ENCODE measurements at regions not wholly inside any gene's neighbourhood (a gene's known extent, or its start where the extent isn't known, plus 50 kb on each side); places are given as distances from the start of the nearest gene placed in this dataset.

- Histone ChIP-seq H3K79me2 (ENCODE audit: insufficient read depth, low read length) (no peaks in the 10 kb centered on the region), H3K4me3 (ENCODE audit: low read depth in 1 of 2, low read length in 2 of 2) (no peak overlapping the region), H3K27ac (ENCODE audit: low read length) (no peak overlapping the region), H3K4me1 (ENCODE audit: insufficient read depth, low read length) (no peaks in the 10 kb centered on the region), H3K9ac (ENCODE audit: low read depth, low read length) (no peak overlapping the region), H3K9me3 (ENCODE audit: insufficient read depth, low read length, severe bottlenecking) (no peaks in the 10 kb centered on the region), H4K20me1 (ENCODE audit: insufficient read depth, low read length) (no peaks in the 10 kb centered on the region), H3K4me2 (ENCODE audit: insufficient read depth, low read length) (no peak overlapping the region), H2AFZ (ENCODE audit: low read depth, low read length) (no peak overlapping the region), H3K36me3 (ENCODE audit: insufficient read depth, low read length) (no peaks in the 10 kb centered on the region), H3K27me3 (ENCODE audit: insufficient read depth, low read length, poor library complexity) (no peaks in the 10 kb centered on the region)
- DNase-seq: no peak
- ATAC-seq (ENCODE audit: insufficient read depth, low read depth): no peak
- no peak for TF ChIP-seq CTCF (IDR thresholded peaks at IDR 0.05; ENCODE audit: borderline replicate concordance, extremely low read depth, low read length, poor library complexity, severe bottlenecking)
- TF ChIP-seq EZH2 (IDR thresholded peaks at IDR 0.05; ENCODE audit: borderline replicate concordance, low read depth, low read length, severe bottlenecking): no peak
Measured at GRCh38 chr4:178598672-178599071, 1156.4 kb upstream of the AGA start.

DNA sequence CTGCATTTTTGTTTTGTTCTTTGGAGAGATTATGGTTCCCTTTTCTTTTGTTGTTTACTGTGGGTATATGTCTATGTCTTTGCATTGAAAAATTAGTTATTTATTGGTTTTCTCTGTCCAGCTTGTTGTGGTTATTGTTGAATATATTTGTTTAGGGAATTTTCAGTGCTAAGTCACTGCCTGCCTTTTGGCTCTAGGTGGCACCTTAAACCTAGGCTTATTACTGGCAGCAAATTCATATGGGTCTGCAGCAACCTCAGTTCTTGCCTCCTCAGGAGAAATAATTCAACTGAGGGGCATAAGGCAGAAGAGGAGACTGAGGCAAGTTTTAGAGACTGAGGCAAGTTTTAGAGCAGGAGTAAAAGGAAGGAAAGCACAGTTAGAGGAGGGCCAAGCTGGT, 1157.3 kb upstream of the AGA start:
- Histone ChIP-seq H2AFZ (ENCODE audit: low read depth, low read length) (no peak overlapping the region), H3K36me3 (ENCODE audit: insufficient read depth, low read length) (no peaks in the 10 kb centered on the region), H3K27ac (ENCODE audit: low read length) (no peak overlapping the region), H3K9me3 (ENCODE audit: insufficient read depth, low read length, severe bottlenecking) (no peaks in the 10 kb centered on the region), H3K4me1 (ENCODE audit: insufficient read depth, low read length) (no peaks in the 10 kb centered on the region), H3K4me2 (ENCODE audit: insufficient read depth, low read length) (no peak overlapping the region), H3K9ac (ENCODE audit: low read depth, low read length) (no peak overlapping the region), H3K4me3 (ENCODE audit: low read depth in 1 of 2, low read length in 2 of 2) (no peak overlapping the region), H3K27me3 (ENCODE audit: insufficient read depth, low read length, poor library complexity) (no peaks in the 10 kb centered on the region), H3K79me2 (ENCODE audit: insufficient read depth, low read length) (no peaks in the 10 kb centered on the region), H4K20me1 (ENCODE audit: insufficient read depth, low read length) (no peaks in the 10 kb centered on the region)
- DNase-seq (no peak), ATAC-seq (ENCODE audit: insufficient read depth, low read depth) (no peak)
- TF ChIP-seq CTCF (IDR thresholded peaks at IDR 0.05; ENCODE audit: borderline replicate concordance, extremely low read depth, low read length, poor library complexity, severe bottlenecking): peak; percentile 24
- TF ChIP-seq EZH2 (IDR thresholded peaks at IDR 0.05; ENCODE audit: borderline replicate concordance, low read depth, low read length, severe bottlenecking): no peak

DNA sequence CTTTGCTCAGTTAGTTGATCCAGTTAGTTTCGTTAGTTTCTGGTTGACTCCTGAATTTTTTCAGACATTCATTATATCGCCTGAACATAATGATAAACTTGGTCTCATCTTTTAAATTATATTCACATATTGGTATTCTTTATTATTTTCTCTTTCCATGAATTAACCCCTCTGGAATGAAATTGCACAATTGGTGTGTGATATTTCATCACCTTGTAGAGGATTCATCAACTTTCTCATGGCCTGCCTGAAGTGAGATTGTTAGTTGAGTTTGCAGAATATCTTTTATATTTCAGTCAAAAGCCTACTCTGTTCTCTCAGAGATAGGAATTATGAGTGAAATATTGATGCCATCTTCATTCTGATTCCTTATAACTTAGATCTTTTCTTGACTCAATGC, 1160.6 kb upstream of the AGA start:
- Histone ChIP-seq H3K4me1 (ENCODE audit: insufficient read depth, low read length) (no peaks in the 10 kb centered on the region), H4K20me1 (ENCODE audit: insufficient read depth, low read length) (no peaks in the 10 kb centered on the region), H2AFZ (ENCODE audit: low read depth, low read length) (no peak overlapping the region), H3K9ac (ENCODE audit: low read depth, low read length) (no peak overlapping the region), H3K27me3 (ENCODE audit: insufficient read depth, low read length, poor library complexity) (no peaks in the 10 kb centered on the region), H3K79me2 (ENCODE audit: insufficient read depth, low read length) (no peaks in the 10 kb centered on the region), H3K9me3 (ENCODE audit: insufficient read depth, low read length, severe bottlenecking) (no peaks in the 10 kb centered on the region), H3K4me3 (ENCODE audit: low read depth in 1 of 2, low read length in 2 of 2) (no peak overlapping the region), H3K4me2 (ENCODE audit: insufficient read depth, low read length) (no peak overlapping the region), H3K27ac (ENCODE audit: low read length) (no peak overlapping the region), H3K36me3 (ENCODE audit: insufficient read depth, low read length) (no peaks in the 10 kb centered on the region)
- DNase-seq (no peak), ATAC-seq (ENCODE audit: insufficient read depth, low read depth) (no peak)
- TF ChIP-seq CTCF (IDR thresholded peaks at IDR 0.05; ENCODE audit: borderline replicate concordance, extremely low read depth, low read length, poor library complexity, severe bottlenecking) (no peak), EZH2 (IDR thresholded peaks at IDR 0.05; ENCODE audit: borderline replicate concordance, low read depth, low read length, severe bottlenecking) (no peak)

GRCh38 chr4:178611062-178611461, 1168.8 kb upstream of the AGA start:
- no peaks in the 10 kb centered on the region for H3K4me1 ChIP-seq (ENCODE audit: insufficient read depth, low read length)
- H3K36me3 ChIP-seq (ENCODE audit: insufficient read depth, low read length): no peaks in the 10 kb centered on the region
- no peak for ATAC-seq (ENCODE audit: insufficient read depth, low read depth)
- H3K27me3 ChIP-seq (ENCODE audit: insufficient read depth, low read length, poor library complexity): no peaks in the 10 kb centered on the region
- no peaks in the 10 kb centered on the region for H3K79me2 ChIP-seq (ENCODE audit: insufficient read depth, low read length)
- H3K4me2 ChIP-seq (ENCODE audit: insufficient read depth, low read length): no peak overlapping the region
- TF ChIP-seq EZH2 (IDR thresholded peaks at IDR 0.05; ENCODE audit: borderline replicate concordance, low read depth, low read length, severe bottlenecking) (no peak), CTCF (IDR thresholded peaks at IDR 0.05; ENCODE audit: borderline replicate concordance, extremely low read depth, low read length, poor library complexity, severe bottlenecking) (no peak)
- H2AFZ ChIP-seq (ENCODE audit: low read depth, low read length): no peak overlapping the region
- no peaks in the 10 kb centered on the region for H4K20me1 ChIP-seq (ENCODE audit: insufficient read depth, low read length)
- no peaks in the 10 kb centered on the region for H3K9me3 ChIP-seq (ENCODE audit: insufficient read depth, low read length, severe bottlenecking)
- H3K4me3 ChIP-seq (ENCODE audit: low read depth in 1 of 2, low read length in 2 of 2): no peak overlapping the region
- H3K27ac ChIP-seq (ENCODE audit: low read length): no peak overlapping the region
- no peak for DNase-seq
- H3K9ac ChIP-seq (ENCODE audit: low read depth, low read length): no peak overlapping the region
